DND-41 (cell line): ENCODE measurements at regions not wholly inside any gene's neighbourhood (a gene's known extent, or its start where the extent isn't known, plus 50 kb on each side); places are given as distances from the start of the nearest gene placed in this dataset.

Source experiments
- ATAC-seq: fragments of 200-7000 bp; cut with Tn5 transposase; 3 replicates; pipeline ENCODE4 v1.9.1; 2021; ENCODE audit warnings: low read depth; ENCODE audit not compliant: insufficient read depth
- DNase-seq: peaks from one replicate; pipeline ENCODE4 v3.0.0-alpha.2; 2020
- H2AFZ ChIP-seq: 2 replicates; pipeline ENCODE4 v1.6.0; 2012; ENCODE audit warnings: low read depth, low read length
- H3K27ac ChIP-seq: 2 replicates; pipeline ENCODE4 v1.5.1; 2012; ENCODE audit warnings: low read length, inconsistent platforms
- H3K27me3 ChIP-seq: fragments of 200-600 bp; sonication (generic); 2 replicates; pipeline ENCODE4 v1.6.0; 2012; ENCODE audit warnings: low read length, mild to moderate bottlenecking, inconsistent platforms; ENCODE audit not compliant: insufficient read depth, poor library complexity
- H3K36me3 ChIP-seq: 2 replicates; pipeline ENCODE4 v1.5.1; 2012; ENCODE audit warnings: low read length, inconsistent platforms; ENCODE audit not compliant: insufficient read depth
- H3K4me1 ChIP-seq: 2 replicates; pipeline ENCODE4 v1.5.1; 2012; ENCODE audit warnings: mild to moderate bottlenecking, low read length; ENCODE audit not compliant: insufficient read depth
- H3K4me2 ChIP-seq: 2 replicates; pipeline ENCODE4 v1.6.0; 2012; ENCODE audit warnings: mild to moderate bottlenecking, moderate library complexity, low read length, inconsistent platforms; ENCODE audit not compliant: insufficient read depth
- H3K4me3 ChIP-seq, 2 experiments: fragments of 200-600 bp in 1 of 2; shearing (Covaris generic) in 1 of 2; 2 replicates each; pipeline ENCODE4 v1.5.1; 2012 to 2016; ENCODE audit warnings: inconsistent platforms in 2 of 2, low read length in 2 of 2, mild to moderate bottlenecking in 2 of 2, low read depth in 1 of 2, moderate library complexity in 1 of 2
- H3K79me2 ChIP-seq: 2 replicates; pipeline ENCODE4 v1.6.0; 2012; ENCODE audit warnings: low read length, inconsistent platforms; ENCODE audit not compliant: insufficient read depth
- H3K9ac ChIP-seq: 2 replicates; pipeline ENCODE4 v1.6.0; 2012; ENCODE audit warnings: low read depth, mild to moderate bottlenecking, inconsistent platforms, low read length, moderate library complexity
- H3K9me3 ChIP-seq: 2 replicates; pipeline ENCODE4 v1.5.1; 2012; ENCODE audit warnings: low read length, moderate library complexity, mild to moderate bottlenecking, inconsistent platforms; ENCODE audit not compliant: insufficient read depth, severe bottlenecking
- H4K20me1 ChIP-seq: 2 replicates; pipeline ENCODE4 v1.6.0; 2012; ENCODE audit warnings: low read length; ENCODE audit not compliant: insufficient read depth
- CTCF ChIP-seq: IDR thresholded peaks from 2 replicates; pipeline ENCODE4 v1.5.1; 2012; ENCODE audit warnings: borderline replicate concordance, low read length, moderate library complexity, mild to moderate bottlenecking; ENCODE audit not compliant: poor library complexity, severe bottlenecking; ENCODE audit errors: extremely low read depth
- EZH2 ChIP-seq: IDR thresholded peaks from 3 replicates; pipeline ENCODE4 v1.6.1; 2012; ENCODE audit warnings: borderline replicate concordance, low read depth, mild to moderate bottlenecking, moderate library complexity, low read length, inconsistent platforms; ENCODE audit not compliant: severe bottlenecking

DNA sequence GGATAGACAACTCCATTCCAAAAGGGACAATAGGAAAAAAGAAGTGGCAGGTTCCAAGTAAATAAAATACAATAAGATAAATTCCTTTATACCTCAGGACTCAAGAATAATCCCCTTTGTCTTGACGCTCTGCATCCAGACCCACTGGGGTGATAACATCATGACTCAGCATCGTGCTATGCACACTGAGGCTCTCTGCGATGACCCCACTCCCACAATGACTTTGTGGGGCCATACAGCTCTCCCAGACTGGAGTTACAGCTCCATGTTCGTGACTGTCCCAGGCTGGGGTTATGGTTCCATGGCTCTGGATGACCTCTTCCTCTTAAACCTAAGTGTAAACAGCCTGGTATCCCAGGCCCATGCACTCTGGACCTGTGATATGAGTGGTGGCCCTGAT is 254.5 kb upstream of the ADGRL3 start:
- no peaks in the 10 kb centered on the region for H3K36me3 ChIP-seq
- H3K4me2 ChIP-seq: no peak overlapping the region
- H3K79me2 ChIP-seq: no peaks in the 10 kb centered on the region
- no peaks in the 10 kb centered on the region for H4K20me1 ChIP-seq
- H3K9ac ChIP-seq: no peak overlapping the region
- TF ChIP-seq CTCF (no peak), EZH2 (no peak)
- H2AFZ ChIP-seq: no peak overlapping the region
- H3K4me1 ChIP-seq: no peaks in the 10 kb centered on the region
- ATAC-seq (no peak), DNase-seq (no peak)
- no peaks in the 10 kb centered on the region for H3K27me3 ChIP-seq
- H3K4me3 ChIP-seq: no peak overlapping the region
- no peak overlapping the region for H3K27ac ChIP-seq
- H3K9me3 ChIP-seq: no peaks in the 10 kb centered on the region

DNA sequence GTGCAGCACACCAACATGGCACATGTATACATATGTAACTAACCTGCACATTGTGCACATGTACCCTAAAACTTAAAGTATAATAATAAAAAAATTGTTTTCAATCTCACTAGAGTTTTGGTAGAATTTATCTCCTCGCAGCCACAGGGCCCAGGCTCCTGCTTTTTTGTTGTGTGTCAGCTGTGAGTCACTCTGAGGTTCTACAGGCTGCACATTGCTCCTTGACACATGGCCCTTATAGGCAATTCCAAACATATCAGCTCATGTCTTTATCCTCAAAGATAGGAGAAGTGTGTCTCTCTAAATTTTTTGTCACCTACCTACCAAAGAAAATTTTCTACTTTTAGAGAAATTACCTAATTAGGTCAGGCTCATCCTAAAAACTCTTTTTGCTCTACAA is 252.1 kb upstream of the ADGRL3 start:
- TF ChIP-seq EZH2 (no peak), CTCF (no peak)
- no peak overlapping the region for H3K9ac ChIP-seq
- H3K27ac ChIP-seq: no peak overlapping the region
- H3K4me2 ChIP-seq: no peak overlapping the region
- no peaks in the 10 kb centered on the region for H3K79me2 ChIP-seq
- DNase-seq: no peak
- no peaks in the 10 kb centered on the region for H3K27me3 ChIP-seq
- no peak overlapping the region for H2AFZ ChIP-seq
- no peaks in the 10 kb centered on the region for H3K9me3 ChIP-seq
- no peak for ATAC-seq
- no peaks in the 10 kb centered on the region for H3K4me1 ChIP-seq
- H4K20me1 ChIP-seq: no peaks in the 10 kb centered on the region
- no peaks in the 10 kb centered on the region for H3K36me3 ChIP-seq
- H3K4me3 ChIP-seq: no peak overlapping the region

DNA sequence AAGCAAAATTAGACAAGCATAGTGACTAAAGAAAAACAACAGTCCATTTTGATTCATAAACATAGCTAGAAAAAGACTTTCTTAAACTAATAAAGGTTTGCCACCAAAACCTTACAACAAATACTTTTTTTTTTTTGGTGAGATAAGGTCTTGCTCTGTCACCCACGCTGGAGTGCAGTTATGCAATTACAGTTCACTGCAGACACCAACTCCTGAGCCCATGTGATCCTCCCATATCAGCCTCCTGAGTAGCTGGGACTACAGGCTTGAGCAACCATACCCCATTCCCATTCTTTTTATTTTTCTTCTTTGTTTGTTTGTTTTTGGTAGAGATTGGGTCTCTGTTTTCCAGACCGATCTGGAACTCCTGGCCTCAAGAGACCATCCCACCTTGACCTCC is 247.2 kb upstream of the ADGRL3 start:
- Histone ChIP-seq H3K9me3 (no peaks in the 10 kb centered on the region), H3K27ac (no peak overlapping the region), H3K4me1 (no peaks in the 10 kb centered on the region), H3K27me3 (no peaks in the 10 kb centered on the region), H3K36me3 (no peaks in the 10 kb centered on the region), H4K20me1 (no peaks in the 10 kb centered on the region), H3K79me2 (no peaks in the 10 kb centered on the region), H3K4me2 (no peak overlapping the region), H3K9ac (no peak overlapping the region), H2AFZ (no peak overlapping the region), H3K4me3 (no peak overlapping the region)
- DNase-seq: no peak
- TF ChIP-seq CTCF (no peak), EZH2 (no peak)
- ATAC-seq: no peak

GRCh38 chr4:60953826-60954225 is 246.3 kb upstream of the ADGRL3 start:
- Histone ChIP-seq H4K20me1 (no peaks in the 10 kb centered on the region), H3K4me2 (no peak overlapping the region), H3K4me1 (no peaks in the 10 kb centered on the region), H2AFZ (no peak overlapping the region), H3K79me2 (no peaks in the 10 kb centered on the region), H3K36me3 (no peaks in the 10 kb centered on the region), H3K27me3 (no peaks in the 10 kb centered on the region), H3K4me3 (no peak overlapping the region), H3K27ac (no peak overlapping the region), H3K9ac (no peak overlapping the region), H3K9me3 (no peaks in the 10 kb centered on the region)
- TF ChIP-seq EZH2 (no peak), CTCF (no peak)
- DNase-seq (no peak), ATAC-seq (no peak)
